C4-2B (cell line): ENCODE measurements at regions not wholly inside any gene's neighbourhood (a gene's known extent, or its start where the extent isn't known, plus 50 kb on each side); places are given as distances from the start of the nearest gene placed in this dataset.

ENCODE experiments used
- H3K27ac ChIP-seq: fragments of 450-650 bp; 2 replicates; pipeline ENCODE4 v1.5.1; 2017
- CTCF ChIP-seq: fragments of 450-650 bp; conservative IDR thresholded peaks from 2 replicates; pipeline ENCODE4 v1.5.1; 2017; ENCODE audit warnings: mild to moderate bottlenecking
- ZFX ChIP-seq: fragments of 450-650 bp; IDR thresholded peaks from 2 replicates; pipeline ENCODE4 v1.6.1; 2017

- TF ChIP-seq CTCF (no peak), ZFX (no peak)
- H3K27ac ChIP-seq = no peak overlapping the region; the same call in 1 of the 2 replicates
These were observed 222.2 kb upstream of the SERP2 start for GRCh38 chr13:44151474-44151873.

GRCh38 chr13:44153496-44153895 is 220.1 kb upstream of the SERP2 start:
- H3K27ac ChIP-seq = no peak overlapping the region
- TF ChIP-seq ZFX = no peak
- no peak for TF ChIP-seq CTCF

GRCh38 chr13:44155422-44156293 is 218.0 kb upstream of the SERP2 start:
- TF ChIP-seq CTCF = no peak
- TF ChIP-seq ZFX = no peak
- peak overlapping the region; percentile 10; the same call in 1 of the 2 replicates for H3K27ac ChIP-seq

- H3K27ac ChIP-seq = 0 out of 2 replicates have a peak overlapping the region, but pooled peaks have one; percentile 10
- TF ChIP-seq CTCF = no peak
- no peak for TF ChIP-seq ZFX
These were observed 217.3 kb upstream of the SERP2 start for GRCh38 chr13:44156294-44156658.

- no peak for TF ChIP-seq ZFX
- no peak for TF ChIP-seq CTCF
- H3K27ac ChIP-seq = no peak overlapping the region
These were observed 216.0 kb upstream of the SERP2 start for GRCh38 chr13:44157606-44158005.

- H3K27ac ChIP-seq = no peak overlapping the region
- no peak for TF ChIP-seq CTCF
- TF ChIP-seq ZFX = no peak
These were observed 215.5 kb upstream of the SERP2 start for GRCh38 chr13:44158098-44158521.

- H3K27ac ChIP-seq = no peak overlapping the region
- TF ChIP-seq ZFX (no peak), CTCF (no peak)
These were observed 214.6 kb upstream of the SERP2 start for GRCh38 chr13:44158881-44159632.
